Large intestine (tissue), 3 donors: ENCODE measurements at regions not wholly inside any gene's neighbourhood (a gene's known extent, or its start where the extent isn't known, plus 50 kb on each side); places are given as distances from the start of the nearest gene placed in this dataset.

Source experiments
- DNase-seq, 2 donors: peaks; one replicate each; pipeline versions ENCODE4 v3.0.0 to v3.0.0-alpha.2; 2013
- H3K27ac ChIP-seq: one replicate; pipeline ENCODE4 v1.5.1; 2013; ENCODE audit warnings: low read length
- H3K27me3 ChIP-seq: 2 replicates; pipeline ENCODE4 v1.6.1; 2013; ENCODE audit warnings: low read length; ENCODE audit not compliant: control insufficient read depth, insufficient read depth
- H3K36me3 ChIP-seq: 2 replicates; pipeline ENCODE4 v1.6.1; 2013; ENCODE audit warnings: low read length; ENCODE audit not compliant: control insufficient read depth, insufficient read depth
- H3K4me1 ChIP-seq: one replicate; pipeline ENCODE4 v1.6.1; 2013; ENCODE audit warnings: low read length; ENCODE audit not compliant: control insufficient read depth, insufficient read depth
- H3K4me3 ChIP-seq: one replicate; pipeline ENCODE4 v1.5.1; 2013; ENCODE audit warnings: low read length
- H3K9me3 ChIP-seq: one replicate; pipeline ENCODE4 v1.6.1; 2013; ENCODE audit warnings: mild to moderate bottlenecking, low read depth, low read length, moderate library complexity; ENCODE audit not compliant: control insufficient read depth
- WGBS: methylation state at CpG from one replicate; pipeline ENCODE4 v1.1.5; 2013; ENCODE audit warnings: low lambda C conversion rate; ENCODE audit not compliant: insufficient coverage; 5-methylcytosine and 5-hydroxymethylcytosine counted together

GRCh38 chr2:144865670-144866069 is 345.8 kb upstream of the ZEB2 start:
- no peak for DNase-seq
- no peaks in the 10 kb centered on the region for H3K9me3 ChIP-seq
- WGBS: no CpG with 5 or more reads among the region's 1 CpG

GRCh38 chr2:144859716-144860115 is 339.8 kb upstream of the ZEB2 start:
- no peak overlapping the region for H3K4me3 ChIP-seq
- DNase-seq: no peak
- no peak overlapping the region for H3K27ac ChIP-seq
- H3K27me3 ChIP-seq: no peaks in the 10 kb centered on the region
- no peaks in the 10 kb centered on the region for H3K36me3 ChIP-seq
- H3K4me1 ChIP-seq: no peaks in the 10 kb centered on the region
- WGBS: 62% methylated on average over 2 of the region's 4 CpGs
- no peaks in the 10 kb centered on the region for H3K9me3 ChIP-seq

More at GRCh38 chr2:144865670-144866069, 345.8 kb upstream of the ZEB2 start:
- Histone ChIP-seq H3K27ac (no peak overlapping the region), H3K4me1 (no peaks in the 10 kb centered on the region), H3K27me3 (no peaks in the 10 kb centered on the region), H3K4me3 (no peak overlapping the region), H3K36me3 (no peaks in the 10 kb centered on the region)

- DNase-seq: no peak
- H3K27me3 ChIP-seq: no peaks in the 10 kb centered on the region
- no peak overlapping the region for H3K4me3 ChIP-seq
- H3K9me3 ChIP-seq: no peaks in the 10 kb centered on the region
- H3K27ac ChIP-seq: no peak overlapping the region
- 93% methylated on average over 2 of the region's 4 CpGs for WGBS
- H3K4me1 ChIP-seq: no peaks in the 10 kb centered on the region
- H3K36me3 ChIP-seq: no peaks in the 10 kb centered on the region
These were observed 338.3 kb upstream of the ZEB2 start for GRCh38 chr2:144858211-144858610.

GRCh38 chr2:144854596-144854995 is 334.7 kb upstream of the ZEB2 start:
- Histone ChIP-seq H3K4me3 (no peak overlapping the region), H3K9me3 (no peaks in the 10 kb centered on the region), H3K36me3 (no peaks in the 10 kb centered on the region), H3K27me3 (no peaks in the 10 kb centered on the region), H3K4me1 (no peaks in the 10 kb centered on the region), H3K27ac (no peak overlapping the region)
- WGBS: 93% methylated on average over 3 of the region's 4 CpGs
- DNase-seq: no peak

GRCh38 chr2:144849612-144850011 is 329.7 kb upstream of the ZEB2 start:
- Histone ChIP-seq H3K36me3 (no peaks in the 10 kb centered on the region), H3K27ac (no peak overlapping the region), H3K27me3 (no peaks in the 10 kb centered on the region), H3K9me3 (no peaks in the 10 kb centered on the region), H3K4me3 (no peak overlapping the region), H3K4me1 (no peaks in the 10 kb centered on the region)
- no CpG with 5 or more reads among the region's 3 CpGs for WGBS
- DNase-seq: no peak

GRCh38 chr2:144848423-144848822 is 328.5 kb upstream of the ZEB2 start:
- Histone ChIP-seq H3K27me3 (no peaks in the 10 kb centered on the region), H3K4me1 (no peaks in the 10 kb centered on the region), H3K27ac (no peak overlapping the region), H3K4me3 (no peak overlapping the region), H3K9me3 (no peaks in the 10 kb centered on the region), H3K36me3 (no peaks in the 10 kb centered on the region)
- WGBS: no CpG with 5 or more reads among the region's 2 CpGs
- no peak for DNase-seq

- Histone ChIP-seq H3K27me3 (no peaks in the 10 kb centered on the region), H3K9me3 (no peaks in the 10 kb centered on the region), H3K27ac (no peak overlapping the region), H3K4me3 (no peak overlapping the region), H3K4me1 (no peaks in the 10 kb centered on the region), H3K36me3 (no peaks in the 10 kb centered on the region)
- 100% methylated on average over 2 of the region's 5 CpGs for WGBS
- DNase-seq: no peak
These were observed 327.6 kb upstream of the ZEB2 start for GRCh38 chr2:144847347-144848080.

- no CpG with 5 or more reads among the region's 7 CpGs for WGBS
- Histone ChIP-seq H3K27ac (no peak overlapping the region), H3K36me3 (no peaks in the 10 kb centered on the region), H3K27me3 (no peaks in the 10 kb centered on the region), H3K4me1 (no peaks in the 10 kb centered on the region), H3K4me3 (no peak overlapping the region), H3K9me3 (no peaks in the 10 kb centered on the region)
- DNase-seq: no peak
These were observed 316.9 kb upstream of the ZEB2 start for GRCh38 chr2:144836635-144837350.

- Histone ChIP-seq H3K36me3 (no peaks in the 10 kb centered on the region), H3K4me1 (no peaks in the 10 kb centered on the region), H3K4me3 (no peak overlapping the region), H3K27me3 (no peaks in the 10 kb centered on the region), H3K9me3 (no peaks in the 10 kb centered on the region), H3K27ac (no peak overlapping the region)
- no CpG with 5 or more reads among the region's 4 CpGs for WGBS
- DNase-seq: no peak
These were observed 315.9 kb upstream of the ZEB2 start for GRCh38 chr2:144835634-144836350.

GRCh38 chr2:144834998-144835633 is 315.2 kb upstream of the ZEB2 start:
- DNase-seq: peak in 1 of 2 donors; percentile 10
- H3K27ac ChIP-seq: no peak overlapping the region
- no peaks in the 10 kb centered on the region for H3K36me3 ChIP-seq
- no peaks in the 10 kb centered on the region for H3K4me1 ChIP-seq
- WGBS: 40% methylated on average over 1 of the region's 5 CpGs
- no peaks in the 10 kb centered on the region for H3K27me3 ChIP-seq
- no peaks in the 10 kb centered on the region for H3K9me3 ChIP-seq
- no peak overlapping the region for H3K4me3 ChIP-seq
